Left lung (tissue), 4 donors: ENCODE measurements at regions not wholly inside any gene's neighbourhood (a gene's known extent, or its start where the extent isn't known, plus 50 kb on each side); places are given as distances from the start of the nearest gene placed in this dataset.
A peak's percentile ranks its signal among the peaks of the same experiment; 100 is the strongest.

ENCODE experiments used
- ATAC-seq: fragments of 200-7000 bp; cut with Tn5 transposase; one replicate; pipeline ENCODE4 v1.9.1; 2020; ENCODE audit warnings: moderate library complexity
- DNase-seq, 4 donors: peaks; one replicate each; pipeline ENCODE4 v3.0.0-alpha.2; 2013 to 2020
- H3K27ac ChIP-seq, 2 donors: fragments of 200-600 bp; sonication (generic) in 1 of 2; one replicate each; pipeline versions ENCODE4 v1.5.0 to v1.8.0; 2020 to 2021
- H3K27me3 ChIP-seq, 2 donors: fragments of 200-600 bp; sonication (generic) in 1 of 2; one replicate each; pipeline versions ENCODE4 v1.5.0 to v1.8.0; 2020 to 2021
- H3K36me3 ChIP-seq, 2 donors: fragments of 200-600 bp; sonication (generic) in 1 of 2; one replicate each; pipeline versions ENCODE4 v1.5.0 to v1.8.0; 2020 to 2021
- H3K4me1 ChIP-seq, 2 donors: fragments of 200-600 bp; one replicate each; pipeline ENCODE4 v1.8.0; 2021
- H3K4me3 ChIP-seq, 2 donors: fragments of 200-600 bp; sonication (generic) in 1 of 2; one replicate each; pipeline versions ENCODE4 v1.5.0 to v1.8.0; 2020 to 2021; ENCODE audit warnings: mild to moderate bottlenecking in 1 of 2
- H3K9me3 ChIP-seq, 2 donors: fragments of 200-600 bp; sonication (generic) in 1 of 2; one replicate each; pipeline versions ENCODE4 v1.5.0 to v1.8.0; 2020 to 2021
- intact Hi-C, 2 donors: fragments of 100-400 bp; cut with DNase I; formaldehyde crosslinking; loops; one replicate each; pipeline versions ENCODE4 v1.11.2 to v1.14.2; 2022
- TF ChIP-seq, protein P1 (sequence below), 2 donors: fragments of 200-600 bp; sonication (generic) in 1 of 2; IDR thresholded peaks; one replicate each; pipeline versions ENCODE4 v1.5.0 to v1.8.0; 2021; ENCODE audit warnings: antibody characterized with exemption in 2 of 2
- donor health status: DM: no; HTN: yes; CAD: no.
- donor health status: DM: no; HTN: no; CAD: no.

DNA sequence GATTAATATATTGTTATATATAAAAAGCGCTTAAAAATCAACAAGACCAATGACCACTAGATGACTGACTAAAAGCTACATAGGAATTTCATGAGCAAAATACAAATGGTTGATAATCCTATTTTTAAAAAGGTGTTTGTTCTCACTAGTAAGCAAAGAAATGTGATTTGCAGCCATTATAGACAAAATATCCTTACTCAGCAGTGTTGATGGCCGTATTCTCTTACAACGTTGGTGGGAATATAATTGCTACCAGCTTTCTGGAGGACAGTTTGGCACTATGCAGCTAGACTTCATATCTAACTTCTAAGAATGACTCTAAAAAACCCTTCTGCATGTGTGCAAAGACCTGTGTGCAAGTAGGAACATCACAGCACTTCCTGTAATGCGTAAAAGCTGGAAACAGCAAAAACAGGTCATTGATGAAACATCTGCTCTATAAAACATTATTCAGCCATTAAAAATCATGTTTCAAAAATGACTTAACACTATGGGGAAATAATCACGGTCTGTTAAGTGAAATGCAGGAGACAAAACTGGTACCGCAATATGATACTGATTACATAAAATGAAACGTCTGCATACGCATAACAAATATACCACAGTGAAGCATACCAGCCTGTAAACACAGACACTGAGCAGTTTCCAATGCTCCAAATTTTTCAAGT lies 70.1 kb upstream of the LINC01488 start:
- DNase-seq = no peak
- ATAC-seq = no peak
- no peaks in the 10 kb centered on the region for H3K27me3 ChIP-seq
- H3K36me3 ChIP-seq = no peaks in the 10 kb centered on the region
- no peaks in the 10 kb centered on the region for H3K9me3 ChIP-seq
- peaks cover 0 to 7% of the 10 kb centered on the region in 2 donors for H3K4me1 ChIP-seq
- H3K4me3 ChIP-seq = no peak overlapping the region
- no peak overlapping the region for H3K27ac ChIP-seq
- TF ChIP-seq, protein P1, sequence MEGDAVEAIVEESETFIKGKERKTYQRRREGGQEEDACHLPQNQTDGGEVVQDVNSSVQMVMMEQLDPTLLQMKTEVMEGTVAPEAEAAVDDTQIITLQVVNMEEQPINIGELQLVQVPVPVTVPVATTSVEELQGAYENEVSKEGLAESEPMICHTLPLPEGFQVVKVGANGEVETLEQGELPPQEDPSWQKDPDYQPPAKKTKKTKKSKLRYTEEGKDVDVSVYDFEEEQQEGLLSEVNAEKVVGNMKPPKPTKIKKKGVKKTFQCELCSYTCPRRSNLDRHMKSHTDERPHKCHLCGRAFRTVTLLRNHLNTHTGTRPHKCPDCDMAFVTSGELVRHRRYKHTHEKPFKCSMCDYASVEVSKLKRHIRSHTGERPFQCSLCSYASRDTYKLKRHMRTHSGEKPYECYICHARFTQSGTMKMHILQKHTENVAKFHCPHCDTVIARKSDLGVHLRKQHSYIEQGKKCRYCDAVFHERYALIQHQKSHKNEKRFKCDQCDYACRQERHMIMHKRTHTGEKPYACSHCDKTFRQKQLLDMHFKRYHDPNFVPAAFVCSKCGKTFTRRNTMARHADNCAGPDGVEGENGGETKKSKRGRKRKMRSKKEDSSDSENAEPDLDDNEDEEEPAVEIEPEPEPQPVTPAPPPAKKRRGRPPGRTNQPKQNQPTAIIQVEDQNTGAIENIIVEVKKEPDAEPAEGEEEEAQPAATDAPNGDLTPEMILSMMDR (IDR thresholded peaks at IDR 0.05) = no peak
- intact Hi-C loops = no loop called here

DNA sequence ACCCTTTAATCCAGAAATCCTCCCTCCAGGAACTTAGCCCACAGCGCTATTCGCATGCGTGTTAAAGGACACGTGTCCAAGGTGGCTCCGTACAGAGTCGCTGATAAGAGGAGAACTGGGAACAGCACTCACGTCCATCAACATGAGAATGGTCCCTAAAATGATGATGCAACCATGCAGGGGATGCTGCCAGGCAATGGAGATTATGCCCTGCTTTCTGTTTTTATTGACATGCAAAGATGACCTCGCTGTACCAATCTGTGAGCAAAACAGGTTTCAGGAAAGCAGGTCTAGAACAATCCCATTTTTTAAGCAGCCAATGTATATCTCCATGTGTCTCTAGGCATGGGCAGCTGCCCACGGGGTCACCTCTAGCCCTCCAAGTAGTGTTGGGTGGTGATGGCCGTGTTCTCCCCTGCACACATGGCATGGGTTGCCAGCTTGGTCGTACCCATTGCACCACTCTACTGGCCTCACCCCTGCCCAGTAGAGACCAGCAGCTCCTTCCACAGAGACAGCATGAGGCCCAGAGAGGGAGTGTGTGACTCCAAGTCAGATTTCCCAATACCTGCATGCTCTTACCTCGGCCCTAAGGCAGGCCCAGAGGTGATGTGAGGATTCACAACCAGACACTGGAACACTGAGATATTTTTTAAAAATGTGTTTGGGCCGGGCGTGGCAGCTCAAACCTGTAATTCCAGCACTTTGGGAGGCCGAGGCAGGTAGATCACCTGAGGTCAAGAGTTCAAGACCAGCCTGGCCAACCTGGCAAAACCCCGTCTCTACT lies 68.3 kb upstream of the LINC01488 start:
- H3K4me1 ChIP-seq = peaks cover 0 to 7% of the 10 kb centered on the region in 2 donors
- no peak overlapping the region for H3K4me3 ChIP-seq
- H3K9me3 ChIP-seq = no peaks in the 10 kb centered on the region
- TF ChIP-seq, protein P1 (IDR thresholded peaks at IDR 0.05) = no peak
- intact Hi-C loops = no loop called here
- DNase-seq (no peak), ATAC-seq (no peak)
- H3K27ac ChIP-seq = no peak overlapping the region
- no peaks in the 10 kb centered on the region for H3K27me3 ChIP-seq
- no peaks in the 10 kb centered on the region for H3K36me3 ChIP-seq

DNA sequence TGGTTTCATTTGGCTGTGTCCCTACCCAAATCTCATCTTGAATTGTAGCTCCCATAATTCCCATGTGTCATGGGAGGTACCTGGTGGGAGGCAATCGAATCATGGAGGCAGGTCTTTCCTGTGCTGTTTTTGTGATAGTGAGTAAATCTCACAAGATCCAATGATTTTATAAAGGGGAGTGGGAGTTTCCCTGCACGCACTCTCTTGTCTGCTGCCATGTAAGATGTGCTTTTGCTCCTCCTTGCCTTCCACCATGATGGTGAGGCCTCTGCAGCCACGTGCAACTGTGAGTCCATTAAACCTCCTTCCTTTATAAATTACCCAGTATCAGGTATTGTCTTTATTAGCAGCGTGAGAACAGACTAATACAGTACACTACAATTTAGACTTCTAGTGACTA lies 67.5 kb upstream of the LINC01488 start:
- intact Hi-C loops = no loop called here
- Histone ChIP-seq H3K4me3 (no peak overlapping the region), H3K9me3 (no peaks in the 10 kb centered on the region), H3K36me3 (no peaks in the 10 kb centered on the region), H3K4me1 (peaks cover 0 to 7% of the 10 kb centered on the region in 2 donors), H3K27me3 (no peaks in the 10 kb centered on the region), H3K27ac (no peak overlapping the region)
- TF ChIP-seq, protein P1 (IDR thresholded peaks at IDR 0.05) = no peak
- DNase-seq (no peak), ATAC-seq (no peak)

DNA sequence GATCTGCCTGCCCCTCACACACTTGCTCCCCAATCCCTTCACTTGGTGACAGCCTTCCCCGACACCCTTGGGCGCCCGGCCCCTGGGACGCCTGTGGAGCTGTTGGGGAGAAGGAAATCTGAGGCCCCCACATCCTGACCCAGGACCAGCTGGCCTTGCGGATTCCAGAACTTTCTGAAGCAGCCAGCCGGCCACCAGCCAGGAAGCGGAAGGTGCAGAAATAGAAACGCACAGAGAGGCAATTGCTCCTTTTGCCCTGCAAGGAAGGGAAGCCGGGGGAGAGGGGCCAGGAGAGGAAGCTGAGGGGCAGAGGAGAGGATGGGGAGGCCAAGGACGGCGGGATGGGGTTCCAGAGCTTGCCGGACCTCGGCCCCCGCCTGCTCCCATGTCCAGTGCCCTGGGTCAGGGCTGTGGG lies 66.7 kb upstream of the LINC01488 start:
- DNase-seq = peak in 2 of 4 donors; percentile 29 to 51
- ATAC-seq = no peak

More for the DNA sequence above, 66.7 kb upstream of the LINC01488 start:
- Histone ChIP-seq H3K4me1 (peaks cover 0 to 7% of the 10 kb centered on the region in 2 donors), H3K27me3 (no peaks in the 10 kb centered on the region), H3K36me3 (no peaks in the 10 kb centered on the region), H3K4me3 (no peak overlapping the region), H3K9me3 (no peaks in the 10 kb centered on the region), H3K27ac (no peak overlapping the region)
- intact Hi-C loops = no loop called here
- TF ChIP-seq, protein P1 (IDR thresholded peaks at IDR 0.05) = no peak
